ENCODE measurements at regions not wholly inside any gene's neighbourhood (a gene's known extent, or its start where the extent isn't known, plus 50 kb on each side); places are given as distances from the start of the nearest gene placed in this dataset.
"Not testable (repeated sequence)": the region's sequence is repeated elsewhere in the genome, so short reads cannot be mapped to it uniquely, and the experiment has no call there.

GRCh38 chr9:36462245-36462644 lies 62.2 kb upstream of the RNF38 start:
- no peaks in the 10 kb centered on the region for H3K27me3 ChIP-seq (ENCODE audit: control insufficient read depth, insufficient read depth, low read length)
- WGBS (ENCODE audit: insufficient coverage, insufficient read length) = no CpG with 5 or more reads among the region's 4 CpGs
- no peaks in the 10 kb centered on the region for H3K36me3 ChIP-seq (ENCODE audit: control insufficient read depth, insufficient read depth, low read length)
- H3K4me3 ChIP-seq (ENCODE audit: low read length) = no peak overlapping the region
- H3K9me3 ChIP-seq (ENCODE audit: control insufficient read depth, insufficient read depth, low read length) = no peaks in the 10 kb centered on the region
- no peak overlapping the region for H3K27ac ChIP-seq (ENCODE audit: low read length)
- DNase-seq (ENCODE audit: low read depth, low spot score) = no peak
- H3K4me1 ChIP-seq (ENCODE audit: control insufficient read depth, insufficient read depth, low read length) = no peaks in the 10 kb centered on the region

- no peak for DNase-seq (ENCODE audit: low read depth, low spot score)
- Histone ChIP-seq H3K27me3 (ENCODE audit: control insufficient read depth, insufficient read depth, low read length) (no peaks in the 10 kb centered on the region), H3K36me3 (ENCODE audit: control insufficient read depth, insufficient read depth, low read length) (no peaks in the 10 kb centered on the region), H3K4me3 (ENCODE audit: low read length) (no peak overlapping the region), H3K27ac (ENCODE audit: low read length) (no peak overlapping the region), H3K4me1 (ENCODE audit: control insufficient read depth, insufficient read depth, low read length) (no peaks in the 10 kb centered on the region), H3K9me3 (ENCODE audit: control insufficient read depth, insufficient read depth, low read length) (no peaks in the 10 kb centered on the region)
Observed at GRCh38 chr9:36461323-36461722, 61.3 kb upstream of the RNF38 start.

- not testable (repeated sequence) for DNase-seq (ENCODE audit: low read depth, low spot score); H3K9me3 ChIP-seq (ENCODE audit: control insufficient read depth, insufficient read depth, low read length); H3K4me3 ChIP-seq (ENCODE audit: low read length); H3K36me3 ChIP-seq (ENCODE audit: control insufficient read depth, insufficient read depth, low read length); H3K27ac ChIP-seq (ENCODE audit: low read length); H3K4me1 ChIP-seq (ENCODE audit: control insufficient read depth, insufficient read depth, low read length); H3K27me3 ChIP-seq (ENCODE audit: control insufficient read depth, insufficient read depth, low read length)
- WGBS (ENCODE audit: insufficient coverage, insufficient read length) = no CpG with 5 or more reads among the region's 17 CpGs
Observed at GRCh38 chr9:36458430-36458915, 58.4 kb upstream of the RNF38 start.

GRCh38 chr9:36457836-36458429 lies 57.9 kb upstream of the RNF38 start:
- no peaks in the 10 kb centered on the region for H3K36me3 ChIP-seq (ENCODE audit: control insufficient read depth, insufficient read depth, low read length)
- H3K4me1 ChIP-seq (ENCODE audit: control insufficient read depth, insufficient read depth, low read length) = no peaks in the 10 kb centered on the region
- H3K27me3 ChIP-seq (ENCODE audit: control insufficient read depth, insufficient read depth, low read length) = no peaks in the 10 kb centered on the region
- WGBS (ENCODE audit: insufficient coverage, insufficient read length) = no CpG with 5 or more reads among the region's 7 CpGs
- no peak overlapping the region for H3K27ac ChIP-seq (ENCODE audit: low read length)
- no peak for DNase-seq (ENCODE audit: low read depth, low spot score)
- H3K4me3 ChIP-seq (ENCODE audit: low read length) = no peak overlapping the region
- no peaks in the 10 kb centered on the region for H3K9me3 ChIP-seq (ENCODE audit: control insufficient read depth, insufficient read depth, low read length)

GRCh38 chr9:36456480-36457065 lies 56.5 kb upstream of the RNF38 start:
- no peak overlapping the region for H3K27ac ChIP-seq (ENCODE audit: low read length)
- H3K4me3 ChIP-seq (ENCODE audit: low read length) = no peak overlapping the region
- no peaks in the 10 kb centered on the region for H3K27me3 ChIP-seq (ENCODE audit: control insufficient read depth, insufficient read depth, low read length)
- H3K36me3 ChIP-seq (ENCODE audit: control insufficient read depth, insufficient read depth, low read length) = no peaks in the 10 kb centered on the region
- no peak for DNase-seq (ENCODE audit: low read depth, low spot score)
- H3K4me1 ChIP-seq (ENCODE audit: control insufficient read depth, insufficient read depth, low read length) = no peaks in the 10 kb centered on the region
- no CpG with 5 or more reads among the region's 1 CpG for whole genome bisulfite sequencing (ENCODE audit: insufficient coverage, insufficient read length)
- no peaks in the 10 kb centered on the region for H3K9me3 ChIP-seq (ENCODE audit: control insufficient read depth, insufficient read depth, low read length)

GRCh38 chr9:36451949-36452348 lies 51.9 kb upstream of the RNF38 start:
- no peaks in the 10 kb centered on the region for H3K4me1 ChIP-seq (ENCODE audit: control insufficient read depth, insufficient read depth, low read length)
- DNase-seq (ENCODE audit: low read depth, low spot score) = no peak
- H3K27me3 ChIP-seq (ENCODE audit: control insufficient read depth, insufficient read depth, low read length) = no peaks in the 10 kb centered on the region
- no peaks in the 10 kb centered on the region for H3K9me3 ChIP-seq (ENCODE audit: control insufficient read depth, insufficient read depth, low read length)
- no peaks in the 10 kb centered on the region for H3K36me3 ChIP-seq (ENCODE audit: control insufficient read depth, insufficient read depth, low read length)
- WGBS (ENCODE audit: insufficient coverage, insufficient read length) = no CpG with 5 or more reads among the region's 3 CpGs
- H3K27ac ChIP-seq (ENCODE audit: low read length) = no peak overlapping the region
- H3K4me3 ChIP-seq (ENCODE audit: low read length) = no peak overlapping the region

GRCh38 chr9:36450110-36450732 lies 50.2 kb upstream of the RNF38 start:
- no peaks in the 10 kb centered on the region; the same call in 1 of the 2 replicates for H3K4me1 ChIP-seq (ENCODE audit: control insufficient read depth, insufficient read depth, low read length)
- H3K27me3 ChIP-seq (ENCODE audit: control insufficient read depth, insufficient read depth, low read length) = no peaks in the 10 kb centered on the region
- no peaks in the 10 kb centered on the region for H3K9me3 ChIP-seq (ENCODE audit: control insufficient read depth, insufficient read depth, low read length)
- no peak overlapping the region for H3K27ac ChIP-seq (ENCODE audit: low read length)
- H3K4me3 ChIP-seq (ENCODE audit: low read length) = no peak overlapping the region
- H3K36me3 ChIP-seq (ENCODE audit: control insufficient read depth, insufficient read depth, low read length) = no peaks in the 10 kb centered on the region
- WGBS (ENCODE audit: insufficient coverage, insufficient read length) = no CpG with 5 or more reads among the region's 3 CpGs
- DNase-seq (ENCODE audit: low read depth, low spot score) = no peak

All from iPS DF 6.9 (cell line).